Esophagus squamous epithelium (tissue), 5 donors: ENCODE measurements at regions not wholly inside any gene's neighbourhood (a gene's known extent, or its start where the extent isn't known, plus 50 kb on each side); places are given as distances from the start of the nearest gene placed in this dataset.

ENCODE experiments used
- DNase-seq: peaks from one replicate; lab custom pipeline; 2025; lab: John Stamatoyannopoulos, UW
- H3K27ac ChIP-seq, 4 donors: fragments of 200-600 bp; sonication (generic); one replicate each; pipeline ENCODE4 v1.5.1; 2016 to 2019; ENCODE audit warnings: mild to moderate bottlenecking in 1 of 4
- H3K27me3 ChIP-seq, 4 donors: fragments of 200-600 bp; sonication (generic); 1 replicate in 3 of 4; 2 replicates in 1 of 4; pipeline versions ENCODE4 v1.5.1 to v1.6.0; 2017 to 2021; ENCODE audit warnings: antibody characterized with exemption in 1 of 4
- H3K36me3 ChIP-seq, 3 donors: fragments of 200-600 bp; sonication (generic); one replicate each; pipeline ENCODE4 v1.5.1; 2016 to 2019
- H3K4me1 ChIP-seq, 3 donors: fragments of 200-600 bp; sonication (generic); one replicate each; pipeline ENCODE4 v1.5.1; 2017 to 2019
- H3K4me3 ChIP-seq, 4 donors: fragments of 200-600 bp; sonication (generic); 1 replicate in 3 of 4; 2 replicates in 1 of 4; pipeline ENCODE4 v1.5.1; 2016 to 2019; ENCODE audit warnings: mild to moderate bottlenecking in 2 of 4, moderate library complexity in 1 of 4
- H3K9me3 ChIP-seq, 3 donors: fragments of 200-600 bp; sonication (generic); one replicate each; pipeline ENCODE4 v1.5.1; 2016 to 2019
- POLR2A ChIP-seq, 4 donors: fragments of 450-650 bp; IDR thresholded peaks; one replicate each; pipeline ENCODE4 v1.6.1; 2017; ENCODE audit warnings: antibody characterized with exemption in 4 of 4, mild to moderate bottlenecking in 4 of 4, moderate library complexity in 3 of 4
- whole genome bisulfite sequencing, 2 donors: methylation state at CpG; one replicate each; pipeline ENCODE4 v1.1.5; 2018; 5-methylcytosine and 5-hydroxymethylcytosine counted together
- intact Hi-C: fragments of 100-400 bp; cut with DNase I; formaldehyde crosslinking; loops from one replicate; pipeline ENCODE4 v1.15.0; 2022
- TF ChIP-seq, protein P1 (sequence below), 6 experiments: fragments of 450-650 bp in 4 of 6; fragments of 200-600 bp in 2 of 6; sonication (generic) in 2 of 6; IDR thresholded peaks; one replicate each; pipeline ENCODE4 v1.5.1; 2016 to 2019; ENCODE audit warnings: antibody characterized with exemption in 6 of 6, mild to moderate bottlenecking in 4 of 6, moderate library complexity in 4 of 6
- donor health status: DM: yes; HTN: yes; CAD: no.

DNA sequence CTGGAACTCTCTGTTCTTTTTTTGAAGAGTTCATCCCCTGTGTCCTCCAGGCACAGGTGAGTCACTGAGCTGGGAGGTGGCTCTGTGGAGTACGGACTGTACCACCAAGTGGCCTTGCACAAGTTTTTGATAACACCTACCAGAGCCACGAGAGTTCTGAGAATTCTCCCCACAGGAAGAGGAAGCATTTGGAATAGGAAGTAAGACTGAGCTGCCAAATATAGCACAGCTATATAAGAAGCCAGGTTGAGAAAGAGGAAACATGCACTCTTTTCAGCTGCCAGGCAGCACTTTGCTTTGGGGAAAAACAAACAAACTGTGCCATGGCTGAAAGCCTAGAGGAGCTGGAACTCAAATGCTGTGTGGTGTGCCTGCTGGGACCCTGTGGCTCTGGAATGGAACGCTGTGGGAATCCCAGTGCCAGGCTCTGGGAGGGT is 70.8 kb upstream of the RIPOR2 start:
- peaks cover 0 to 59% (median 23%) of the 10 kb centered on the region in 3 donors for H3K4me1 ChIP-seq
- intact Hi-C loops: no loop called here
- 7 to 21% methylated on average over 2 to 3 of the region's 3 CpGs for WGBS, 2 donors
- peak overlapping the region; percentile 80 to 92 (median 88) for H3K27ac ChIP-seq
- peak; percentile 14 for DNase-seq
- no peaks in the 10 kb centered on the region for H3K36me3 ChIP-seq
- no peaks in the 10 kb centered on the region for H3K9me3 ChIP-seq
- peak in 2 of 4 donors; percentile 39 to 48 for TF ChIP-seq POLR2A (IDR thresholded peaks at IDR 0.05)
- TF ChIP-seq, protein P1, sequence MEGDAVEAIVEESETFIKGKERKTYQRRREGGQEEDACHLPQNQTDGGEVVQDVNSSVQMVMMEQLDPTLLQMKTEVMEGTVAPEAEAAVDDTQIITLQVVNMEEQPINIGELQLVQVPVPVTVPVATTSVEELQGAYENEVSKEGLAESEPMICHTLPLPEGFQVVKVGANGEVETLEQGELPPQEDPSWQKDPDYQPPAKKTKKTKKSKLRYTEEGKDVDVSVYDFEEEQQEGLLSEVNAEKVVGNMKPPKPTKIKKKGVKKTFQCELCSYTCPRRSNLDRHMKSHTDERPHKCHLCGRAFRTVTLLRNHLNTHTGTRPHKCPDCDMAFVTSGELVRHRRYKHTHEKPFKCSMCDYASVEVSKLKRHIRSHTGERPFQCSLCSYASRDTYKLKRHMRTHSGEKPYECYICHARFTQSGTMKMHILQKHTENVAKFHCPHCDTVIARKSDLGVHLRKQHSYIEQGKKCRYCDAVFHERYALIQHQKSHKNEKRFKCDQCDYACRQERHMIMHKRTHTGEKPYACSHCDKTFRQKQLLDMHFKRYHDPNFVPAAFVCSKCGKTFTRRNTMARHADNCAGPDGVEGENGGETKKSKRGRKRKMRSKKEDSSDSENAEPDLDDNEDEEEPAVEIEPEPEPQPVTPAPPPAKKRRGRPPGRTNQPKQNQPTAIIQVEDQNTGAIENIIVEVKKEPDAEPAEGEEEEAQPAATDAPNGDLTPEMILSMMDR (IDR thresholded peaks at IDR 0.05): peak in 1 of 6 experiments; percentile 4
- no peak overlapping the region for H3K4me3 ChIP-seq
- H3K27me3 ChIP-seq: no peaks in the 10 kb centered on the region

DNA sequence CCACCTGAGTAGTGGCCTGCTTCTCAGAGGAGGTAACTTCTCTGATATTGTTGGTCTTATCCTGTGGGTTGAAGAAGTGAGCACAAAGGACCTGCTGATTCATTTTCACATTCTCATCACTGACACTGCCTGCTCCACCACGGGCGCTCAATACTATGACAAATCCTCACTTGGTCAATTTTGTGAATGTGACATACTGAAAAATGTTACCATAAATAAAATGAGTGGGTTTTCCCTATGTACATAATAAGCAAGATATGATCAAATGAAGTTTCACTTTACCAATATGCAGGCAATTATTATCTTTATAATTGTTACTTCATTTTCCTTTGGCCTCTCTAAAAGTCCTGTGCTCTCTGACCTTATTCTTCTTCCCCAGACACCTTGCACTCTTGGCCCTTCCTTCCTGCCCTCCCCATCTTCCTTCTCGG is 71.5 kb upstream of the RIPOR2 start:
- intact Hi-C loops: no loop called here
- Histone ChIP-seq H3K9me3 (no peaks in the 10 kb centered on the region), H3K4me1 (peaks cover 0 to 52% (median 23%) of the 10 kb centered on the region in 3 donors), H3K4me3 (no peak overlapping the region), H3K27me3 (no peaks in the 10 kb centered on the region), H3K36me3 (no peaks in the 10 kb centered on the region), H3K27ac (peak overlapping the region; percentile 80 to 92 (median 88))
- WGBS, 2 donors: 52 to 61% methylated on average over 3 of the region's 3 CpGs
- TF ChIP-seq, protein P1 (IDR thresholded peaks at IDR 0.05): no peak
- no peak for TF ChIP-seq POLR2A (IDR thresholded peaks at IDR 0.05)
- DNase-seq: no peak

DNA sequence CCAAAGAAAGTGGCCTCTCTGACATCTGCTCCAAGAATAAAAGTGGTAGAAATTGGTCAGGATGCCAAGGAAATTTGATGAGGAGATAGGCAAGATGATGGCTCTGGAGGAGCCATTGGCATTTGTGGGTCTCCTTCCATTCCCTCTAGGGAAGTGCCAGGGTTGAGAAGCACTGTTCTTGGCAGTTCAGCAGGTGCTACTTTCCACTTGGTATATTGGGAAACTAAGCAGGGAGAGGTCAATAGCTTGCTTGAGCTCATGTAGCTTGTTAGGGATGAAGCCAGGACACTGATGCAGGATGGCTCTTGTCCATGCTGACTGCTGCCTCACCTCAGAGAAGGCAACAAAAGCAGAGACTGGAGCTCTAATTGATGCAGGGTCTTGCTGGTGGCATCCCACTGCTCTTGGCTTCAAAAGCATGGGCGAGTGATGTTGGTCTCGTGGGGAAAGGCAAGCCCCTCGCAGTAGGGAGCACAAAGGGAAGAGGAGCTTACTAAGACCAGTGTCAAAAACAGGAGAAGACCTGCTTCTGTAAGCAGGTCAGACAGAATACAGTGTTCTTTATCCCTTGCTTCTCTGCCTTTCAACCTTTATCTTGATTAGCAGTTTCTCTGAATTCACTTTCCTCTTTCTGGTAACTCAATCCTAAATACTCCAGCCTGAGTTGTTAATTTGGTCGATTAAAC is 73.1 kb upstream of the RIPOR2 start:
- Histone ChIP-seq H3K36me3 (no peaks in the 10 kb centered on the region), H3K27ac (no peak overlapping the region), H3K4me1 (peaks cover 0 to 49% (median 20%) of the 10 kb centered on the region in 3 donors), H3K9me3 (no peaks in the 10 kb centered on the region), H3K4me3 (no peak overlapping the region), H3K27me3 (no peaks in the 10 kb centered on the region)
- WGBS, 2 donors: 76 to 81% methylated on average over 4 of the region's 4 CpGs
- intact Hi-C loops: no loop called here
- TF ChIP-seq, protein P1 (IDR thresholded peaks at IDR 0.05): no peak
- TF ChIP-seq POLR2A (IDR thresholded peaks at IDR 0.05): no peak
- DNase-seq: no peak

DNA sequence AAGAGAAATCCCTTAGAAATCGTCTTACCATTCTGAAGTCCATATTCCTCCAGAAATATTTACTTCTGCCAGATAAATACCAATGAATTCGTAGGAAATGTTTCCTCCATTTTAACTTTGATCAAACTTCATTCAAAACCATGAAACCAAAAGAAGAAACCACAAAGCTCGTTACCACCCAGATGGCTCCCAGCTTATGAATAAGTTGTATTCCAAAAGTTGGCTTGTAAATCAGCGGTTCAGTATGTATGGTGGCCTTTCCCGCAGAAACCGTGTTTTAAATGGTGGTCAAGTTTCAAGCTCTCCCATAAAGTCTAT is 73.6 kb upstream of the RIPOR2 start:
- Histone ChIP-seq H3K27ac (no peak overlapping the region), H3K36me3 (no peaks in the 10 kb centered on the region), H3K9me3 (no peaks in the 10 kb centered on the region), H3K4me1 (peaks cover 0 to 46% (median 21%) of the 10 kb centered on the region in 3 donors), H3K27me3 (no peaks in the 10 kb centered on the region), H3K4me3 (no peak overlapping the region)
- DNase-seq: no peak
- intact Hi-C loops: no loop called here
- WGBS, 2 donors: 89 to 93% methylated on average over 6 of the region's 6 CpGs
- TF ChIP-seq, protein P1 (IDR thresholded peaks at IDR 0.05): no peak
- TF ChIP-seq POLR2A (IDR thresholded peaks at IDR 0.05): no peak

DNA sequence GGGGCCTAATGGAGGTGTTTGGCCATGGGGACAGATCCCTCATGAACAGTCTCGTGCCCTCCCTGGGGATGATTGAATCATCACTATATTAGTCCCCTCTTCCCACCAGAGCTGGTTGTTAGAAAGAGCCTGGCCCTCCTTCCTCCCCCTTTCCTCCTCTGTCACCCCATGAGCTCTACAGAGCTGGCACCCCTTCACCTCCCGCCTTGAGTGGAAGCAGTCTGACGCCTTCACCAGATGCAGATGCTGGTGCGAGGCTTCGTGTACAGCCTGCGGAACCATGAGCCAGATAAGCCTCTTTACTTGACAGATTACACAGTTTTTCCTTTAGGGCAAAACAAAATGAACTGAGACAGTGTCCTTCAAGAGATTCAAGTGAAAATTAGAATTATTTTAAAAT is 74.4 kb upstream of the RIPOR2 start:
- 83 to 86% methylated on average over 6 of the region's 6 CpGs for WGBS, 2 donors
- peaks cover 0 to 46% (median 27%) of the 10 kb centered on the region in 3 donors for H3K4me1 ChIP-seq
- H3K36me3 ChIP-seq: no peaks in the 10 kb centered on the region
- DNase-seq: no peak
- no peaks in the 10 kb centered on the region for H3K27me3 ChIP-seq
- TF ChIP-seq, protein P1 (IDR thresholded peaks at IDR 0.05): no peak
- no peak for TF ChIP-seq POLR2A (IDR thresholded peaks at IDR 0.05)
- no peaks in the 10 kb centered on the region for H3K9me3 ChIP-seq
- H3K4me3 ChIP-seq: no peak overlapping the region
- intact Hi-C loops: no loop called here
- H3K27ac ChIP-seq: no peak overlapping the region
